ENCODE measurements at regions not wholly inside any gene's neighbourhood (a gene's known extent, or its start where the extent isn't known, plus 50 kb on each side); places are given as distances from the start of the nearest gene placed in this dataset.

GRCh38 chr10:128633864-128634540 lies 507.8 kb upstream of the MKI67 start:
- no peaks in the 10 kb centered on the region for H3K27me3 ChIP-seq
- no peak for DNase-seq
- H3K9me3 ChIP-seq = no peaks in the 10 kb centered on the region
- 42 to 53% (median 53%) methylated on average over 6 of the region's 6 CpGs for WGBS, 3 donors
- TF ChIP-seq CTCF (IDR thresholded peaks at IDR 0.05) (no peak), POLR2A (IDR thresholded peaks at IDR 0.05) (no peak), EP300 (IDR thresholded peaks at IDR 0.05) (no peak)
- no peak overlapping the region for H3K4me3 ChIP-seq
- intact Hi-C loops (cut with DNase I) = no loop called here
- no peak overlapping the region for H3K27ac ChIP-seq
- H3K36me3 ChIP-seq = no peaks in the 10 kb centered on the region
- H3K4me1 ChIP-seq (ENCODE audit: insufficient read depth) = peaks cover 2% of the 10 kb centered on the region

DNA sequence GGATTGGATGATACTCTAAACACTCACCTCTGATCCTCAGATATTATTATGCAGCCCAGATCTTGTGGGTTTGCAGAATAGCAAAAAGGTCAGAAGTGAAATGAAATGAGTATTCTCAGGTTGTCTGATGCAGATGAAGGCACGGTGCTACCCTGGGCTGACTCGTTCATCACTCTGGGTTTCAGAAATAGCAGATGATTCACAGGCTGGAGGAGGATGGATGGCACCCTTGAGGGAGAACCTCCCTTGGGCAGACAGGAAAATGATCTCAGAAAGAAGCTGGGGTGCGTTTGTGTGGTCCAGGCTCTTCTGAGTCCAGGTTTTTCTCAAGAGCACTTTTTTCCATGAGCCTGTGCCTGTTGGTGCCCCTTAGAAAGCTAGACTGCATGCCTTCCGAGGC lies 515.8 kb upstream of the MKI67 start:
- no peaks in the 10 kb centered on the region for H3K9me3 ChIP-seq
- no peak for DNase-seq
- no peaks in the 10 kb centered on the region for H3K36me3 ChIP-seq
- no peak overlapping the region for H3K4me3 ChIP-seq
- no peaks in the 10 kb centered on the region for H3K27me3 ChIP-seq
- no peak for TF ChIP-seq POLR2A (IDR thresholded peaks at IDR 0.05)
- TF ChIP-seq CTCF (IDR thresholded peaks at IDR 0.05) = no peak
- TF ChIP-seq EP300 (IDR thresholded peaks at IDR 0.05) = no peak
- 55 to 60% (median 56%) methylated on average over 4 of the region's 4 CpGs for WGBS, 3 donors
- H3K4me1 ChIP-seq (ENCODE audit: insufficient read depth) = no peaks in the 10 kb centered on the region
- H3K27ac ChIP-seq = no peak overlapping the region
- intact Hi-C loops (cut with DNase I) = no loop called here

GRCh38 chr10:128642502-128642901 lies 516.3 kb upstream of the MKI67 start:
- Histone ChIP-seq H3K4me3 (no peak overlapping the region), H3K36me3 (no peaks in the 10 kb centered on the region), H3K27me3 (no peaks in the 10 kb centered on the region), H3K27ac (no peak overlapping the region), H3K9me3 (no peaks in the 10 kb centered on the region), H3K4me1 (ENCODE audit: insufficient read depth) (no peaks in the 10 kb centered on the region)
- intact Hi-C loops (cut with DNase I) = no loop called here
- TF ChIP-seq CTCF (IDR thresholded peaks at IDR 0.05) = no peak
- TF ChIP-seq POLR2A (IDR thresholded peaks at IDR 0.05) = no peak
- no peak for TF ChIP-seq EP300 (IDR thresholded peaks at IDR 0.05)
- no peak for DNase-seq
- WGBS, 3 donors = 77 to 84% (median 80%) methylated on average over 2 of the region's 2 CpGs

DNA sequence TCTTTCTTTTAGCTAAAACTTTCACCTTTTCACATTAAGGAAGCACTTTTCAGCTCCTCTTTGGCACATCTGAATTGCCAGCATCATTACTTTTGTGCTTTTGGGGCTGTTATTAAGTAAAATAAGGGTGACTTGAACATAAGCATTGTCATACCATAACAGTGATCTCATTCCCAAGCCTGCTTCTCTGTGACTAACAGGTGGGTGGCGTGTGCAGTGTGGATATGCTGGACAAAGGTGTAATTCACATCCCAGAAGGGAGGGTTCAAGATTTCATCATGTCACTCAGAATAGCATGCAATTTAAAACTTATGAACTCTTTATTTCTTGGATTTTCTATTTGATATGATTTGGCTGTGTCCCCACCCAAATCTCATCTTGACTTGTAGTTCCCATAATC lies 517.4 kb upstream of the MKI67 start:
- Histone ChIP-seq H3K9me3 (no peaks in the 10 kb centered on the region), H3K4me1 (ENCODE audit: insufficient read depth) (no peaks in the 10 kb centered on the region), H3K27ac (no peak overlapping the region), H3K36me3 (no peaks in the 10 kb centered on the region), H3K27me3 (no peaks in the 10 kb centered on the region), H3K4me3 (no peak overlapping the region)
- TF ChIP-seq EP300 (IDR thresholded peaks at IDR 0.05) = no peak
- no peak for TF ChIP-seq POLR2A (IDR thresholded peaks at IDR 0.05)
- TF ChIP-seq CTCF (IDR thresholded peaks at IDR 0.05) = no peak
- WGBS, 3 donors = 82 to 97% (median 88%) methylated on average over 1 of the region's 1 CpG
- DNase-seq = no peak
- intact Hi-C loops (cut with DNase I) = no loop called here

All from ovary (tissue), 7 donors.